ENCODE measurements at regions not wholly inside any gene's neighbourhood (a gene's known extent, or its start where the extent isn't known, plus 50 kb on each side); places are given as distances from the start of the nearest gene placed in this dataset.

- no peak for TF ChIP-seq POLR2A (IDR thresholded peaks at IDR 0.05)
- TF ChIP-seq CTCF (IDR thresholded peaks at IDR 0.05): no peak
Measured at GRCh38 chr1:220389634-220390033, 117.4 kb upstream of the RAB3GAP2 start.

Measured in thyroid gland (tissue), 4 donors.